Cardiac septum (tissue), 1 donor: ENCODE measurements at regions not wholly inside any gene's neighbourhood (a gene's known extent, or its start where the extent isn't known, plus 50 kb on each side); places are given as distances from the start of the nearest gene placed in this dataset.
"Not testable (repeated sequence)": the region's sequence is repeated elsewhere in the genome, so short reads cannot be mapped to it uniquely, and the experiment has no call there.

ENCODE experiments used
- DNase-seq: peaks from one replicate; pipeline ENCODE4 v3.0.0-alpha.2; 2020; ENCODE audit warnings: low spot score
- intact Hi-C: fragments of 100-400 bp; cut with DNase I; formaldehyde crosslinking; loops from one replicate; pipeline ENCODE4 v1.14.0; 2022
- donor health status: DM: no; HTN: no; CAD: no.

- intact Hi-C loops, result no loop called here
- DNase-seq, result no peak
Measured at GRCh38 chr10:55223352-55223751, 422.3 kb upstream of the PCDH15 start.

DNA sequence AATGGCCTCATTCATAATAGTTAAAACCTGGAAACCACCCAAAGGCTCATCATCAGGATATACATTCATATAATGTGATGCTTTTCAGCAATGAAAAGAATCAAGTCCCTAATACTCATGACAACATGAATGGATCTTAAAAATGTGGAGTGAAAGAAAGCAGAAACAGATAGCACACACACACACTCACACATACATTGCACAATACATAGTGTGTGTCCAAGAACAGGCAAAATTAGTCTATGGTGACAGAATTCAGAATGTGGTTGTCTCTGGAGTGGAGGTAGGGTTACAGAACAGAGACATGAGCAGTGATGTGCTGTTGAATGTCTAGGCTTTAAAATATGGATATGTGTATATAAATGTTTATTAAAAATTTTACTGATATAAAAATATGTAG, 419.9 kb upstream of the PCDH15 start:
- intact Hi-C loops, result no loop called here
- DNase-seq, result no peak

DNA sequence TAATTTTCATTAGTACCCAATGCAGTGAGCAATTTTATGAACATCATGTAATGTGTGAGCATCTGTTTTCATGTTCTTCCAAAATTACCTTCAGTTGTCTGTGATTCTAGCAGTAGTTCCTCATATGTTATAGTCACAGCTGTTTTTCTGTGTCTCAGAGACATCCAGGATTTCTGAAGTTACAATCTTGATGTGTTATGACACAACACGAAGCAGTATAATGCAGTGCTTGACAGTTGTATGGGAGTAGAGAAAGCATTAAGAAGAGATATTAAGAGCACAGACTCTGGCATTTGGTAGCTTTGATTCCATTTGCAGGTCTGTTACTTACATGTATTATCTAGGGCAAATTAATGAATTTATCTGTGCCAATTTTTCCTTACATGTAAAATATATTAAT, 414.7 kb upstream of the PCDH15 start:
- no peak for DNase-seq
- intact Hi-C loops, result no loop called here

- DNase-seq, result no peak
- intact Hi-C loops, result no loop called here
Measured at GRCh38 chr10:55214608-55215007, 413.6 kb upstream of the PCDH15 start.

- DNase-seq, result no peak
- intact Hi-C loops, result no loop called here
Measured at GRCh38 chr10:55212051-55212450, 411.0 kb upstream of the PCDH15 start.

- intact Hi-C loops, result no loop called here
- no peak for DNase-seq
Measured at GRCh38 chr10:55203874-55204273, 402.8 kb upstream of the PCDH15 start.

- intact Hi-C loops, result no loop called here
- no peak for DNase-seq
Measured at GRCh38 chr10:55203319-55203718, 402.3 kb upstream of the PCDH15 start.

DNA sequence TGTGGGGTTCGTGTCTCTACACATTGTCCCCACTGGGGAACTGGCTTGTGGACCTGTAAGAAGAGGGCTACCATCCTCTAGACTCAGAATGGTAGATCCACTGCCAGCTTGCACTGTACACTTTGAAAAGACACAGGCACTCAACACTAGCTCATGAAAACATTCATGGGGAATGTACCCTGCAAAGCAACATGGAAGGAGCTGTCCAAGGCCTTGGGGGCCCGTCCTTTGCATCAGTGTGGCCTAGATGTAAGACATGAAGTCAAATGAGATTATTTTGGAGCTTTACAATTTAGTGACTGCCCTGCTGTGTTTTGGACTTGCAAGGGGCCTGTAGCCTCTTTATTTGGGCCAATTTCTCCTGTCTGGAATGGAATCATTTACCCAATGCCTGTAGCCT, 399.0 kb upstream of the PCDH15 start:
- DNase-seq, result no peak
- intact Hi-C loops, result no loop called here

GRCh38 chr10:55191236-55191860, 390.3 kb upstream of the PCDH15 start:
- DNase-seq, result no peak
- intact Hi-C loops, result no loop called here

DNA sequence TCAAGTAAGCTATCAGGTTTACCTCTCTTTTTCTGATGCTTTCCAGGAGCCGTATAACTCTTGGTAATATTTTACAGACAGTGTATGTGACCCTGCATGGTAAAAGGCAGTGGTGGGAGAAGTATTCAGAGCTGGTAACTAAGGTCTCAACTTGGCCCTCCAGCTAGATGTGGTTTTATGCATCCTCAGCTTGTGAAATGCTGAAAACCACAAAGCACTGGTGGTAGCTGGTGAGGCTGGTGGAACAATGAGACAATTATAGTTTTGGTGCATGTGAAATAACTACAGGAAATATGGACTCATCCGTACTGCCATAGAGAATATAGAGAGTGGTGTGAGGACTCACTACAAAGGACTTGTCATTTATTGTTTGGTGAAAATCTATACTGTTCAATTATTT, 383.0 kb upstream of the PCDH15 start:
- intact Hi-C loops, result no loop called here
- no peak for DNase-seq

DNA sequence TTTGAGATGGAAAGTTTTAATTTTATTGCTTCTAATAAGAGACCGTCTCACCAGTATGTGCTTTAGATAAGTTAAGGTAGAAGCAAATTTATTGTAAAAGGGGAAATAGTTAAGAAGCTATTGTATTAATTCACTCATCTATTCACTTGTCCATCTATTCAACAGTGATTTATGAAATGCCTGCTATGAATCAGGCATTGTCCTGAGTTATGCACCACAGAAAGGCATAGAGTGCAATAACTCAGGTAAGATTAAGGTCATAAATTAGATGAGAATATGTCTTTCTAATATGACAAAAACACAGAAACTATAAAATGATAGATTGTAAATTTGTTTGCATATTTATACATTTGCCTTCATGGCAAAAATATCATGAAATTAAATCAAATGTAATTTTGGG, 379.3 kb upstream of the PCDH15 start:
- DNase-seq, result no peak
- intact Hi-C loops, result no loop called here

DNA sequence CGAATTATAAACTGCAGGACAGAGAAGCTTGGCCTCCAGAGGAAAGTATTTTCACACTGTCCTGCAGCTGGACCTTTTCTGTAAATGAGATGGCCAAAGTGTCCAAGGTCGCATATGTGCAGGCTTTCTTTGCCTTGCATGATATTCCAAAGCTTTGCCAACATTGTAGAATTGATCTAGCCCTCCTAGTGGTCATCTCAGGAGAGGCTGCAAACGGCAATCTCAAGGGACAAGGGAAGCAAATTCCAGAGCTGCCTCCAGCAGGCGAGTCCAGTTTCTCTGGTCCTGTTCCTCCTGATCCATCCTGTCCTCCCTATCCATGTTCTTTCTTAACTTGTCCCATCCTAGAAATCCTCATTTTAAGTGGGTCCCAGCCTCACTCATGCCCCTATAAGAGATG, 373.4 kb upstream of the PCDH15 start:
- DNase-seq, result no peak
- intact Hi-C loops, result no loop called here

GRCh38 chr10:55169493-55169892, 368.5 kb upstream of the PCDH15 start:
- DNase-seq, result no peak
- intact Hi-C loops, result no loop called here

- intact Hi-C loops, result no loop called here
- DNase-seq, result no peak
Measured at GRCh38 chr10:55168343-55168742, 367.3 kb upstream of the PCDH15 start.

DNA sequence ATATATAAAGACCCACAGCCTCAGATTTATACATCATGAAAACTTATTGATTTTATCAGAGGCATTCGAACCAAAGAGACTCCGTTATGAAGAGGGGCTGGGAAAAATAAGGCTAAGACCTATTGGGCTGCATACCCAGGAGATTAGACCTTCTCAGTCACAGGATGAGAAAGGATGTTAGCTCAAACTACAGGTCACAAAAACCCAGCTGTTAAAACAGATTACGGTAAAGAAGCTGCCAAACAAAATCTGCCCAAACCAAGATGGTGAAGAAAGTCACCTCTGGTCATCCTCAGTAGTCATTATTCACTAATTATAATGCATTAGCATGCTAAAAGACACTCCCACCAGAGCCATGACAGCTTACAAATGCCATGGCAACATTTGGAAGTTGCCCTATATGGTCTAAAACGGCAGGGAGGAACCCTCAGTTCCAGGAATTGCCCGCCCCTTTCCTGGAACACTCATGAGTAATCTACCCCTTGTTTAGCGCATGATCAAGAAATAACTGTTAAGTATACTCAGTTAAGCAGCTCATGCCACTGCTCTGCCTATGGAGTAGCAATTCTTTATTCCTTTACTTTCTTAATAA, 362.5 kb upstream of the PCDH15 start:
- DNase-seq, result no peak
- intact Hi-C loops, result no loop called here

DNA sequence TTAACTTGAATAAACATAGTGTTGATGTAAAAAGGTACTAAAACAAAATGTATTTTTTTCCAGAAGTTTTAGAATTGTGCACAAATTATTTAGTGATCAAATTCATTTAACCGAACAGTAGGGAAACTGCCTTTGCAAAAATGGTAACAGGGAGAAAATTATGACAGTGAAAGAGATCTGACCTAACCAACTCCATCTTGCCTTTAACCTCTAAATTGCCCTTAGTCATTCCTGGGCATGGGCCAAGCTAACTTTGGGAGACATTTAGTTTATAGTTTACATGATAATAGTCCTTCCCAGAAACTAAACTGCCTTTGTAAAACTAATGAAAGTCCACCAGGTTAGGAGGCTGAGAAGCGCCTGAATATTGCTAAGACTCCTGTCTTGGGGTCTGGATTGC, 361.3 kb upstream of the PCDH15 start:
- intact Hi-C loops, DNase-seq: not testable (repeated sequence)

GRCh38 chr10:55160655-55161283, 359.7 kb upstream of the PCDH15 start:
- intact Hi-C loops, result no loop called here
- DNase-seq, result no peak

- no peak for DNase-seq
- intact Hi-C loops, result no loop called here
Measured at GRCh38 chr10:55158633-55159032, 357.6 kb upstream of the PCDH15 start.

GRCh38 chr10:55146032-55146431, 345.0 kb upstream of the PCDH15 start:
- intact Hi-C loops, result no loop called here
- DNase-seq, result no peak

GRCh38 chr10:55144001-55144400, 343.0 kb upstream of the PCDH15 start:
- intact Hi-C loops, result no loop called here
- DNase-seq, result no peak

DNA sequence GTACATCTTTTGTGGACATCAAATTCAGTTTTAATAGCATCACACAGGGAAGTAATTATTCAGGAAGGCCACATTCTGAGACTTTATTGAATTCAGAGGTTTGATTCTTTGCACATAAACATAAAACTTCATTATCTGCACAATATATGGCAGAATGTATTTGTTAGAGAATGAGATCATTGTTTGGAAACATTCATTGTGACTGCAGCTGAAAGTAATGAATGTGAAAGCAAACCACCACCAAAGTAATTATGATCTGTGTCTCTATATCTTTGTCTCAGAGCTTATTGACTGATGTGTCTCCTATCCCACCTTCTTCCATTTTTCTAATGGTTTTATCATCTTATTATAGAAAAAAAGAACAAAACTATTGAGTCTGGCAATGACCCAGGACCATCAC, 340.9 kb upstream of the PCDH15 start:
- DNase-seq, result no peak

DNA sequence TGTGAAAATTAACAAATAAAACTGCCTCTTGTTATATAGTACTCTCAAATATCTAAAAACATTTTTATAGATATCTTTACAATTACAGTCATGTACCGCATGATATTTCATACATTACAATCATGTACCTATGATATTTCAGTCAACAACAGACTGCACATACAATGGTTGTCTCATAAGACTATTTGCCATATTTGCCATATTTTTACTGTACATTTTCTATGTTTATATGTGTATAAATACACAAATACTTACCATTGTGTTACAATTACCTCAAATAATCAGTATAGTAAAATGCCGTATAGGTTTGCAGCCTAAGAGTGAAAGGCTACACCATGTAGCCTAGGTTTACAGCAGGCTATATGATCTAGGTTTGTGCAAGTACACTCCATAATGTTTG, 336.0 kb upstream of the PCDH15 start:
- intact Hi-C loops, result no loop called here

More for the DNA sequence above, 340.9 kb upstream of the PCDH15 start:
- intact Hi-C loops, result no loop called here

More for the DNA sequence above, 336.0 kb upstream of the PCDH15 start:
- no peak for DNase-seq
